Lower leg skin (tissue), 4 donors: ENCODE measurements at regions not wholly inside any gene's neighbourhood (a gene's known extent, or its start where the extent isn't known, plus 50 kb on each side); places are given as distances from the start of the nearest gene placed in this dataset.

Source experiments
- DNase-seq, 2 donors: peaks; one replicate each; pipeline ENCODE4 v3.0.0-alpha.2; 2019; ENCODE audit warnings: low spot score in 2 of 2
- H3K4me3 ChIP-seq: fragments of 200-600 bp; sonication (generic); 2 replicates; pipeline ENCODE4 v1.5.1; 2017; ENCODE audit warnings: mild to moderate bottlenecking, low read depth; ENCODE audit not compliant: poor library complexity, severe bottlenecking
- CTCF ChIP-seq, 3 donors: fragments of 450-650 bp; IDR thresholded peaks; one replicate each; pipeline ENCODE4 v1.5.1; 2016; ENCODE audit warnings: antibody characterized with exemption in 3 of 3, mild to moderate bottlenecking in 3 of 3, moderate library complexity in 2 of 3
- POLR2A ChIP-seq, 2 donors: fragments of 450-650 bp; IDR thresholded peaks; one replicate each; pipeline ENCODE4 v1.6.1; 2016 to 2017; ENCODE audit warnings: antibody characterized with exemption in 2 of 2, mild to moderate bottlenecking in 1 of 2, moderate library complexity in 1 of 2
- WGBS, 2 donors: methylation state at CpG; one replicate each; pipeline ENCODE4 v1.1.5; 2018; 5-methylcytosine and 5-hydroxymethylcytosine counted together
- intact Hi-C: fragments of 100-400 bp; cut with DNase I; formaldehyde crosslinking; loops from one replicate; pipeline ENCODE4 v1.15.0; 2023; ENCODE audit warnings: low total_unique reads

- no peak overlapping the region for H3K4me3 ChIP-seq
- 86 to 90% methylated on average over 1 of the region's 1 CpG for WGBS, 2 donors
- intact Hi-C loops, result no loop called here
- no peak for DNase-seq
- TF ChIP-seq POLR2A (IDR thresholded peaks at IDR 0.05), result no peak
- TF ChIP-seq CTCF (IDR thresholded peaks at IDR 0.05), result no peak
These were observed 1052.6 kb downstream of the ADGRL3 start for GRCh38 chr4:62252728-62253127.

- intact Hi-C loops, result no loop called here
- DNase-seq, result no peak
- TF ChIP-seq POLR2A (IDR thresholded peaks at IDR 0.05), result no peak
- H3K4me3 ChIP-seq, result no peak overlapping the region
- WGBS, 2 donors, result 81 to 90% methylated on average over 5 of the region's 5 CpGs
These were observed 1050.0 kb downstream of the ADGRL3 start for GRCh38 chr4:62250100-62250499.

- no peak for DNase-seq
- intact Hi-C loops, result no loop called here
- no peak overlapping the region for H3K4me3 ChIP-seq
- TF ChIP-seq CTCF (IDR thresholded peaks at IDR 0.05) (no peak), POLR2A (IDR thresholded peaks at IDR 0.05) (no peak)
- WGBS, 2 donors, result 89 to 91% methylated on average over 1 of the region's 1 CpG
These were observed 1043.8 kb downstream of the ADGRL3 start for GRCh38 chr4:62243895-62244294.

GRCh38 chr4:62235911-62236310 lies 1035.8 kb downstream of the ADGRL3 start:
- TF ChIP-seq CTCF (IDR thresholded peaks at IDR 0.05) (no peak), POLR2A (IDR thresholded peaks at IDR 0.05) (no peak)
- no peak for DNase-seq
- 42 to 45% methylated on average over 4 of the region's 4 CpGs for WGBS, 2 donors
- H3K4me3 ChIP-seq, result no peak overlapping the region
- intact Hi-C loops, result no loop called here

DNA sequence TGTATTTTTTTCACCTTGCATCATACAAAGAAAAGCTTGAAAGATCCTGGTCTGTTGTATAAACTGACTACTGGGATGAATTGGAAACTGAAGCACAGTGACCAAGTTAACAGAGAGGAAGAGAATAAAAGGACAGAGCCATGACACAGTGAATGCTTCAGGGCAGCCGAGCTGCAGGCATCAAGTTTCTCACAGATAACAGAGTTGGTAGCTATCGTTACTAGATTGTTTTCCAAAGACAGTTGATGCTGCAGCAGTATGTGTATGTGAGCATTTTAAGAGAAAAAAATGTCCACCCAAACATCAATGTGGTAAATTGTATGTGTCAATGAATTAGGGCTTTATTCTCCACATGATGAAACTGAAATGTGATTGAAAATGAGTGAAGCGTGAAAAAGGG lies 1032.7 kb downstream of the ADGRL3 start:
- DNase-seq, result no peak
- intact Hi-C loops, result no loop called here
- TF ChIP-seq POLR2A (IDR thresholded peaks at IDR 0.05), result no peak
- no peak for TF ChIP-seq CTCF (IDR thresholded peaks at IDR 0.05)
- 73 to 77% methylated on average over 3 of the region's 3 CpGs for WGBS, 2 donors
- H3K4me3 ChIP-seq, result no peak overlapping the region

DNA sequence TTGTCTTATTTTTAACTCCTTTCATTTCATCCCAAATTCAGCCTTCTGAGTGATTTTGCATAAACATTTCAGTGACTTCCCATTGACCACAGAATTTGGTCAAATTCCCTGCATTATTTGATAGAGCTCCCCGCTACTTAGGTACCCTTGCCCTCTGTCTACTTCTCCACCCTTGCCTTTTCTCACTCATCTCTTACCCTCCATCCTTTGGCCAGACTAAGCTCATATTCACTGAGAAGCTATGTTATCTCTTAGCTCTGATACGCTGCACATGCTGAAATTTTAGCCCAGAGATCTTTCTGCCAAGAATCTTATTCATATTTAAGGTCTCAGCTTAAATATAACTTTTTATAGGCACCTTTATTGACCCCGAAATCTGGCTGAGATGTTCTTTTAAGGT lies 1031.9 kb downstream of the ADGRL3 start:
- no peak for TF ChIP-seq CTCF (IDR thresholded peaks at IDR 0.05)
- TF ChIP-seq POLR2A (IDR thresholded peaks at IDR 0.05), result no peak
- H3K4me3 ChIP-seq, result no peak overlapping the region
- intact Hi-C loops, result no loop called here
- no peak for DNase-seq
- 91 to 92% methylated on average over 3 of the region's 3 CpGs for WGBS, 2 donors
